OCI-LY7 (cell line): ENCODE measurements at regions not wholly inside any gene's neighbourhood (a gene's known extent, or its start where the extent isn't known, plus 50 kb on each side); places are given as distances from the start of the nearest gene placed in this dataset.

Source experiments
- CTCF ChIP-seq: fragments of 200-600 bp; sonication (generic); conservative IDR thresholded peaks from 2 replicates; pipeline ENCODE4 v1.5.1; 2014; ENCODE audit warnings: mild to moderate bottlenecking, antibody characterized with exemption, low read length, moderate library complexity, mixed read lengths
- EZH2phosphoT487 ChIP-seq: fragments of 200-600 bp; sonication (generic); IDR thresholded peaks from 2 replicates; pipeline ENCODE4 v1.6.1; 2018; ENCODE audit warnings: low read depth, borderline replicate concordance, mild to moderate bottlenecking, mixed run types, antibody characterized with exemption, low read length, moderate library complexity, mixed read lengths

- no peak for TF ChIP-seq CTCF
- no peak for TF ChIP-seq EZH2phosphoT487
These were observed 143.1 kb downstream of the SLC41A2 start for GRCh38 chr12:104814944-104815343.
